ENCODE measurements at regions not wholly inside any gene's neighbourhood (a gene's known extent, or its start where the extent isn't known, plus 50 kb on each side); places are given as distances from the start of the nearest gene placed in this dataset.
A peak's percentile ranks its signal among the peaks of the same experiment; 100 is the strongest.

GRCh38 chr3:152945556-152945955 is 110.6 kb downstream of the P2RY1 start:
- H3K4me3 ChIP-seq: no peak overlapping the region
- H3K4me2 ChIP-seq: no peak overlapping the region
- H2AFZ ChIP-seq: no peak overlapping the region
- no peak for TF ChIP-seq CTCF (IDR thresholded peaks at IDR 0.05; ENCODE audit: poor library complexity)
- H3K9me2 ChIP-seq (replicated peaks; ENCODE audit: insufficient read depth): no peaks in the 10 kb centered on the region
- DNase-seq (ENCODE audit: low spot score): no peak
- no peak overlapping the region for H3K27ac ChIP-seq
- 94% methylated on average over 2 of the region's 2 CpGs for WGBS (ENCODE audit: low lambda C conversion rate, missing lambda C conversion rate)
- no peaks in the 10 kb centered on the region for H3K79me2 ChIP-seq
- no peaks in the 10 kb centered on the region for H3K4me1 ChIP-seq (ENCODE audit: insufficient read depth)
- no peaks in the 10 kb centered on the region for H3K27me3 ChIP-seq
- no peaks in the 10 kb centered on the region for H3K36me3 ChIP-seq (replicated peaks; ENCODE audit: insufficient read depth, low read depth)
- no peaks in the 10 kb centered on the region for H3K9me3 ChIP-seq (ENCODE audit: low read depth)
- H4K20me1 ChIP-seq (ENCODE audit: insufficient read depth, poor library complexity, severe bottlenecking): no peaks in the 10 kb centered on the region

- H4K20me1 ChIP-seq (ENCODE audit: insufficient read depth, poor library complexity, severe bottlenecking): no peaks in the 10 kb centered on the region
- no peaks in the 10 kb centered on the region for H3K9me3 ChIP-seq (ENCODE audit: low read depth)
- no peaks in the 10 kb centered on the region for H3K27me3 ChIP-seq
- no peak for DNase-seq (ENCODE audit: low spot score)
- no peak overlapping the region for H3K4me3 ChIP-seq
- no peak overlapping the region for H2AFZ ChIP-seq
- no peak for TF ChIP-seq EZH2 (IDR thresholded peaks at IDR 0.05; ENCODE audit: borderline replicate concordance)
- no peak for TF ChIP-seq CTCF (IDR thresholded peaks at IDR 0.05; ENCODE audit: poor library complexity)
- no peak for TF ChIP-seq EZH2phosphoT487 (IDR thresholded peaks at IDR 0.05; ENCODE audit: low read depth, severe bottlenecking, unreplicated experiment)
- H3K4me1 ChIP-seq (ENCODE audit: insufficient read depth): peaks cover 10% of the 10 kb centered on the region
- H3K9me2 ChIP-seq (replicated peaks; ENCODE audit: insufficient read depth): no peaks in the 10 kb centered on the region
- no peaks in the 10 kb centered on the region for H3K36me3 ChIP-seq (replicated peaks; ENCODE audit: insufficient read depth, low read depth)
- 76% methylated on average over 2 of the region's 2 CpGs for whole genome bisulfite sequencing (ENCODE audit: low lambda C conversion rate, missing lambda C conversion rate)
- no peak overlapping the region for H3K27ac ChIP-seq
- H3K79me2 ChIP-seq: no peaks in the 10 kb centered on the region
- peak overlapping the region; percentile 9 for H3K4me2 ChIP-seq
Measured at GRCh38 chr3:152957491-152957890, 122.6 kb downstream of the P2RY1 start.

GRCh38 chr3:152959307-152959706 is 124.4 kb downstream of the P2RY1 start:
- DNase-seq (ENCODE audit: low spot score): no peak
- no peak overlapping the region for H2AFZ ChIP-seq
- peaks cover 10% of the 10 kb centered on the region for H3K4me1 ChIP-seq (ENCODE audit: insufficient read depth)
- H3K4me2 ChIP-seq: no peak overlapping the region
- no peaks in the 10 kb centered on the region for H3K27me3 ChIP-seq
- no peaks in the 10 kb centered on the region for H3K9me3 ChIP-seq (ENCODE audit: low read depth)
- H3K4me3 ChIP-seq: no peak overlapping the region
- no peaks in the 10 kb centered on the region for H3K79me2 ChIP-seq
- 79% methylated on average over 3 of the region's 3 CpGs for WGBS (ENCODE audit: low lambda C conversion rate, missing lambda C conversion rate)
- no peaks in the 10 kb centered on the region for H4K20me1 ChIP-seq (ENCODE audit: insufficient read depth, poor library complexity, severe bottlenecking)
- TF ChIP-seq EZH2phosphoT487 (IDR thresholded peaks at IDR 0.05; ENCODE audit: low read depth, severe bottlenecking, unreplicated experiment) (no peak), CTCF (IDR thresholded peaks at IDR 0.05; ENCODE audit: poor library complexity) (no peak), EZH2 (IDR thresholded peaks at IDR 0.05; ENCODE audit: borderline replicate concordance) (no peak)
- H3K9me2 ChIP-seq (replicated peaks; ENCODE audit: insufficient read depth): no peaks in the 10 kb centered on the region
- no peaks in the 10 kb centered on the region for H3K36me3 ChIP-seq (replicated peaks; ENCODE audit: insufficient read depth, low read depth)
- H3K27ac ChIP-seq: no peak overlapping the region

- Histone ChIP-seq H2AFZ (no peak overlapping the region), H3K4me1 (ENCODE audit: insufficient read depth) (peaks cover 10% of the 10 kb centered on the region), H3K27ac (no peak overlapping the region), H3K79me2 (no peaks in the 10 kb centered on the region), H3K27me3 (no peaks in the 10 kb centered on the region), H3K9me2 (replicated peaks; ENCODE audit: insufficient read depth) (no peaks in the 10 kb centered on the region), H3K36me3 (replicated peaks; ENCODE audit: insufficient read depth, low read depth) (no peaks in the 10 kb centered on the region), H3K4me2 (peak overlapping the region; percentile 5), H3K4me3 (no peak overlapping the region), H3K9me3 (ENCODE audit: low read depth) (no peaks in the 10 kb centered on the region), H4K20me1 (ENCODE audit: insufficient read depth, poor library complexity, severe bottlenecking) (no peaks in the 10 kb centered on the region)
- TF ChIP-seq EZH2 (IDR thresholded peaks at IDR 0.05; ENCODE audit: borderline replicate concordance): no peak
- TF ChIP-seq CTCF (IDR thresholded peaks at IDR 0.05; ENCODE audit: poor library complexity): no peak
- TF ChIP-seq EZH2phosphoT487 (IDR thresholded peaks at IDR 0.05; ENCODE audit: low read depth, severe bottlenecking, unreplicated experiment): no peak
- 50% methylated on average over 3 of the region's 3 CpGs for WGBS (ENCODE audit: low lambda C conversion rate, missing lambda C conversion rate)
- no peak for DNase-seq (ENCODE audit: low spot score)
Measured at GRCh38 chr3:152960684-152961083, 125.8 kb downstream of the P2RY1 start.
